ENCODE measurements at regions not wholly inside any gene's neighbourhood (a gene's known extent, or its start where the extent isn't known, plus 50 kb on each side); places are given as distances from the start of the nearest gene placed in this dataset.

GRCh38 chr5:106523852-106524251 lies 1146.9 kb downstream of the EFNA5 start:
- DNase-seq (ENCODE audit: low read depth, low spot score) = no peak
- ChIA-PET RAD21 (ENCODE audit: low non-redundant PET in 1 of 2, low total read pairs in 2 of 2, uncharacterized antibody in 2 of 2, unreplicated experiment in 2 of 2) (no interaction called here), CTCF (no interaction called here), POLR2A (no interaction called here)
- Histone ChIP-seq H3K4me1 (ENCODE audit: control insufficient read depth in 1 of 2, insufficient read depth in 2 of 2, low read length in 2 of 2) (no peaks in the 10 kb centered on the region), H3K36me3 (ENCODE audit: control insufficient read depth in 1 of 2, insufficient read depth in 2 of 2, low read length in 2 of 2) (no peaks in the 10 kb centered on the region), H3K4me2 (ENCODE audit: low read length) (no peak overlapping the region), H3K9me2 (ENCODE audit: insufficient read depth) (no peaks in the 10 kb centered on the region), H3K4me3 (replicated peaks in 1 of 2; ENCODE audit: low read depth in 1 of 2, low read length in 2 of 2) (no peak overlapping the region), H3K9me3 (ENCODE audit: control insufficient read depth in 1 of 2, insufficient read depth in 1 of 2, low read depth in 1 of 2, low read length in 2 of 2) (no peaks in the 10 kb centered on the region), H3K9ac (ENCODE audit: low read length) (no peak overlapping the region), H2AFZ (ENCODE audit: low read depth, low read length, poor library complexity, severe bottlenecking) (no peak overlapping the region), H4K20me1 (ENCODE audit: insufficient read depth) (no peaks in the 10 kb centered on the region), H3K27me3 (ENCODE audit: insufficient read depth, low read length) (no peaks in the 10 kb centered on the region), H3K27ac (ENCODE audit: low read depth, low read length) (no peak overlapping the region), H3K79me2 (ENCODE audit: insufficient read depth, low read length) (no peaks in the 10 kb centered on the region)
- intact Hi-C loops (cut with micrococcal nuclease) = no loop called here
- BruUV-seq (replicated peaks) = no TSS peak
- TF ChIP-seq SRF (IDR thresholded peaks at IDR 0.05; ENCODE audit: low read depth) (no peak), JUND (IDR thresholded peaks at IDR 0.05) (no peak), ZBTB33 (IDR thresholded peaks at IDR 0.05; ENCODE audit: extremely low read depth, insufficient replicate concordance, low read length) (no peak), REST (IDR thresholded peaks at IDR 0.05; ENCODE audit: low read depth) (no peak), MAX (IDR thresholded peaks at IDR 0.05) (no peak), ZFX (IDR thresholded peaks at IDR 0.05) (no peak), POLR2A (IDR thresholded peaks at IDR 0.05; ENCODE audit: borderline replicate concordance, extremely low read depth, insufficient read depth, insufficient read length) (no peak), EGR1 (IDR thresholded peaks at IDR 0.05; ENCODE audit: low read depth) (no peak), CTCF (IDR thresholded peaks at IDR 0.05 in 2 of 3, conservative IDR thresholded peaks at IDR 0.05 in 1 of 3; ENCODE audit: borderline replicate concordance in 1 of 3, insufficient read depth in 1 of 3, low read depth in 2 of 3, low read length in 2 of 3) (no peak), EZH2phosphoT487 (IDR thresholded peaks at IDR 0.05; ENCODE audit: borderline replicate concordance) (no peak), CEBPB (IDR thresholded peaks at IDR 0.05; ENCODE audit: low read depth) (no peak), FOSL1 (IDR thresholded peaks at IDR 0.05; ENCODE audit: low read depth) (no peak), ATF3 (IDR thresholded peaks at IDR 0.05) (no peak), POLR2AphosphoS5 (IDR thresholded peaks at IDR 0.05; ENCODE audit: low read depth, low read length) (no peak), YY1 (IDR thresholded peaks at IDR 0.05; ENCODE audit: extremely low read depth, insufficient replicate concordance, low read depth, low read length) (no peak), EZH2 (IDR thresholded peaks at IDR 0.05) (no peak)
- no peak for ATAC-seq

All from HCT116 (cell line).